T-helper 9 cell (primary cell): ENCODE measurements at regions not wholly inside any gene's neighbourhood (a gene's known extent, or its start where the extent isn't known, plus 50 kb on each side); places are given as distances from the start of the nearest gene placed in this dataset.

ENCODE experiments used
- DNase-seq: peaks from one replicate; pipeline ENCODE4 v3.0.0-alpha.2; 2020

DNA sequence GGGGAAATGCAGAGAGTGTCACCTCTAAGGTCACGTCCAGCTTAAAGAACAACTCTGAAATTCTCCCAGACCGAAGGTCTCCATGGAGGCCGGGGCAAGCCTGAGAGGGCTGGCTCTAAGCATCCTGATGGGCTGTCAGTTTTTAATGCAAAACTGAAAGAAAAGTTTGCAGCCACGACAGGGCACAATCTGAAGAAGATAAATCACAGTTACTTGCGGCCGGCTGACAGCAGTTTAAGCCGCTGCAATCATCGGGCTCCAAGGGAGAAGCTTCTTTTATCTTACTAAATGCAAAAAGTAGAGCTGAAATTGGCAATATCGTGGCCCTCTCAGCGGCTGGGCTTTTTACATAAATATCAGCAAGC, 168.8 kb downstream of the CYLD start:
- no peak for DNase-seq

DNA sequence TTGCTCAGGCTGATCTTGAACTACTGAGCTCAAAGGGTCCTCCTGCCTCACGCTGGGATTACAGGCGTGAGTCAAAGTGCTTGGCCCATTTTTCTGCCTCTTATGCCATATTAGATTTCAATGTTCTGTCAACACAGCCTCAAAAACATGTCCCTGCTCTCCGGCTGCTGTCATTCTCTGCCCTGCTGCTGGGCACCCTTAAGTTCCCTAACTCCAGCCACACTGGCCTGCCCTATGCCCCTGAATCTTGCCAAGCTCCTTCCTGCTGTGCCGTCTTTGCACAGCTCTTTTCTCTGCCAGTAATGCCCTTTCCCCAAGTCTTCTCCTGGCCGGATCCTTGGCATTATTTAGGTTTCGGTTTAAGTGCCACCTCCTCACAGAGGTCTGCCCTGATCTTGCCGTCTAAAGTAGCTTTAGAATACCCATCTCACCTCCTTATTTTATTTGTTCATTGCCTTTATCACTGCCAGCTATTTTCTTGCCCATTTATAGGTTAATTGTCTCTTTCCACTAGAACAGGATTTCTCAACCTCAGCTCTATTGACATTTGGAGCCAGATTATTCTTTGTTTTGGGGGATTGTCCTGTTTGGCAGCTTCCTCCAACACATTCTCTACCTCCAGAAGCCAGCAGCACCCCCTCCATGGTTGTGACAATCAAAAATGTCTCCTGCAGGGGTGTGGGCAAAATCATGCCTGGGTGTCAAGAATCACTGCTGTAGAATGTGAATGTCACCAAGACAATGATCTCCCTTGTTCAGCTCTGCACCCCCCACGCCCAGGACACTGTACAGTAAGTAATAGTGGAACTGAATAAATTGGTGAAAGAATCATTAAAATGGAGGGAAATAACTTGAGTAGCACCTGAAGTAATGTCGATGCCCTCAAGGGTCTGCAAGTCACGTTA, 168.2 kb downstream of the CYLD start:
- no peak for DNase-seq

DNA sequence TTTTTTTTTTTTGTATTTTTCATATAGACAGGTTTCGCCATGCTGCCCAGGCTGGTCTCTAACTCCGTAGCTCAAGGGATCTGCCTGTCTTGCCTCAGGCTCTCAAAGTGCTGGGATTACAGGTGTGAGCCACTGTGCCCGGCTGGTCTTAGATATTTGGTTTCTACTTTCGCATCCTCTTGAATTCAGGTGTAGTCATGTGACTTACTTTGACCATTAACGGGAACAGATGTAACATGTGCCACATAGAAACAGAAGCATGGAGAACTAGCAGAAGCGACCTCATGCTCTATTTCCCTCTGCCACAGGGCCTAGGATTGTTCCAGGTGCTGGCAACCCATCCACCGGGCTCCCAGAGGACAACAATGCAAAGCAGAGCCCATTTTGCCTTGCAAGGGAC, 166.6 kb downstream of the CYLD start:
- no peak for DNase-seq

DNA sequence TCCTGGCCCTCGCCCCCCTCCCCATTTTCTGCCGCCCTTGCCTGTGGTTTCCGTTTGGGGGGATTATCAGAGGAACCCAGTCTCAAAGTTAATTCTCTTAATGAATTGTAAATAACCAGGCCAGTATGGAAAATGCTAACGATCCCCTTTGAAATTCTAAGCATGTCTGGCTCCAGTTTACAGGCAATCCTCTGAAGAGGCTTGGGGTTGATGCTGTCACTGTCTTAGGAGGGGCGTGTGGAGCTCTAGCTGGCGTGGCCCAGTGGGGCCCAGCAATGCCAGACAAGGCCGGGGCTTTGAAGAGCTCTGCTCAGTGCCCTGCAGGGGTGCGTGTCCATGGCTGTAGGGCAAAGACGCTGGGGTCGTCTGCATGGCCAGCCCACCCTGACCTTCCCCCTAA, 164.6 kb downstream of the CYLD start:
- DNase-seq, result no peak

DNA sequence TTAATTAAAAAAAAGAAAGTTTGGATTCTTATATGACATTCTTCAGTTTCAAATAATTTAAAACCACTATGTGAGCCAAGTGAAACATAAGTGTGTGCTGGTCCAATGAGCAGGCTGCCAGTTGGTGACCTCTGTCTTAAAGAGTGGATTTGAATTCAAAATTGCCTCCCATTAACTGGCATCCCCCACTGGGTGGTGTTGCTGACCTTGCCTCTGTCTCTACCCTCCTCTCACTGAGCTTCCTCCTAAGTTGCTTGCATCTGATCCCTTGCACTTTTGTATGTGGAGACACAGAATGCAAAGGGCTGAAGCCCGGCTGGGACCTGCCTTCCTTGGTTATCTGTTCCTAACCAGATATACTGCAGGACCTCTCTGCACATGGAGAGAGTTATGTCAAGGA, 160.6 kb downstream of the CYLD start:
- no peak for DNase-seq

DNA sequence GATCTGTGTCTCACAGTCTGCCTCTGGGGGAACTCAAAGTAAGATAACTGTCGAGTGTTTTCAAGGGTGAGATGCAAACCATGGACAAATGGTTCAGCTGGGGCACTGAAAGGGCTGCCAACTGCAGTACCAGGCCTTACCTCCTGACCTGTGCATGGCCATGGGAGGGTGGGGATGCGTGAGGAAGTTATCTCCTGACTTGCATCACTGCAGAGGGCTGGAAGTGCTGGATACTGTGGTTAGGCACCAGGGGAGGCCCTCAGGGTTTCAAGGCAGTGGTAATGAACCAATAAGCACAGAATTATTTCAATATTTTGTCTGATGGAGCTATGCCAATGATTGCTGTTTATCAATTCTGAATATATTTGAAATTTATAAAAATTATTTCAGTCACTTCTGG, 159.2 kb downstream of the CYLD start:
- no peak for DNase-seq

DNA sequence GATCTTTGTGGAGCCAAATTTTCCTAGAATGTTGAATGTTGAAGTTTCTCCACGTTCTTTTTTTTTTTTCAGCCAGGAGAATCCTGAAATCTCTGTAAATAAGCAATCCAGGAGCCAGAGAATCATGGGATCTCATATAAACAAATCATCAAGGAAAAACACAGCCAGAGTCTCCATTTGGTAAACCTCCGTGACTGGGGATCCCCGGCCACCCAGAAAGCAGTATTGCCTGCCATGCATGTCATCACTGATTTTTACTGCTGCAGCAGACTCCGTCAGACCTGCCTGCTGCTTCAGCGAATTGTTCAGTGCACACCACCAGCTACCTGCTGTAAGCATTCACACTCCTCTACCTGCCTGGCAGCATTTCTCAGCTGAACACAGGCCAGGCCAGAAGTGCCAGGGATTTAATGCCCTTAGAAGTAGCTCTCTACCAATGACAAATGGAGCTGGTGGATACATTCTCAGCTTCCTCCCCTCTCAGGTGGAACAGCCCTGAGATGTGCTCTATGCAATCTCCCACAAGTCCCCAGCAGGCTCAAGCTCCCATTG, 158.6 kb downstream of the CYLD start:
- DNase-seq, result no peak

DNA sequence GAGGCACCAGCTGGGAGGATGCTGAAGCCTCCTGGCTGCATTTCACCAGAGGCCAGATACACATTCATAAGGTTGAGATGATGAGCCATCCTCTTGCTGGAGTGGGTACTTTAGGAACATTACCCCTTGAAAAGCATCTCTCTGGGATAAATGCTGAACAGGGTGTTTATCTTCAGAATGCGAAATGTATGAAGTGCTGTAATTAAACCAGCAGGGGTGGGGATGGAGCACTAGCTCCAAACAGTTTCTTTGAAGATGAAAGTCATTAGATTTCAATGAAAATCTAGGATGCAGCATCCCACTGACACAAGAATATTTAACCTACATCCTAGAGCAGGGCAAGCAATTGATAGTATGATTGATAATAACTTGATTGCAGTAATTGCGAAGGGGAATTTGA, 158.1 kb downstream of the CYLD start:
- no peak for DNase-seq

DNA sequence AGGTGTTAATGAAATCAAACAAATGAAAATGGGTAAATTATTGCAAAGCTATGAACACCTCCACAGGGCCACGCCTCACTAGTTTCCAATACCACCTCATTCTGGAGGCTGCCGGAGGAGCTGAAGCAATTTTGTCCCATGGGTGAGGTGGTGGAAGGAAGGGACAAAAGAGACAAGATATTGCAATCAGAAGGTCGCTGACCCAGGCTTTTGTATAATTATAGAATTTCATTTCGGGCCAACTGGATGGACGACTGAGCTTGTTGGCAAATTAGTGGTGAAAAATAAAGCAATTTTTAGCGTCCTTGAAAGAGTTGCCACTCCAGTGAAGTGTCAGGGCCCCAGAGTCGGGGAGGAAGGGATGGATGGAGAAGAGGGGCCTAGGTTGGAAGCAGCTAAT, 147.9 kb downstream of the CYLD start:
- no peak for DNase-seq

DNA sequence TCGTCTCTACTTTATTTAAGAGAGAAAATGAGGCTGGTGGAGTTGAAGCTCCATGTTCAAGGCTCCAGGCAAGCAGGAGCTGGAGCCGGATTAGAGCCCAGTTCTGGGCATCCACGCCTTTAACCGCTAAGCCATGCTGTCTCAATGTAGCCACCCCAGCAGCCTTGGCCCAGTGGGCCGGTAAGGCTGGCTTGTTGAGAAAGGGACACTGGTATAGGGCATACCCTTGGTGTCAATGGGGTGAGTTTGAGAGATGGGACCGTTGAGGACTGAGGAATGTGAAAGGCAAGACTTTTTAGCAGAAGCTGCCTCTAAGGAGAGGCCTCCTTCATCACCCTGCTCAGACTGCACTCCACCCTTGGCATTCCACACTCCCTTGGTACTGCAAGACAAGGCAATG, 147.4 kb downstream of the CYLD start:
- DNase-seq, result no peak

DNA sequence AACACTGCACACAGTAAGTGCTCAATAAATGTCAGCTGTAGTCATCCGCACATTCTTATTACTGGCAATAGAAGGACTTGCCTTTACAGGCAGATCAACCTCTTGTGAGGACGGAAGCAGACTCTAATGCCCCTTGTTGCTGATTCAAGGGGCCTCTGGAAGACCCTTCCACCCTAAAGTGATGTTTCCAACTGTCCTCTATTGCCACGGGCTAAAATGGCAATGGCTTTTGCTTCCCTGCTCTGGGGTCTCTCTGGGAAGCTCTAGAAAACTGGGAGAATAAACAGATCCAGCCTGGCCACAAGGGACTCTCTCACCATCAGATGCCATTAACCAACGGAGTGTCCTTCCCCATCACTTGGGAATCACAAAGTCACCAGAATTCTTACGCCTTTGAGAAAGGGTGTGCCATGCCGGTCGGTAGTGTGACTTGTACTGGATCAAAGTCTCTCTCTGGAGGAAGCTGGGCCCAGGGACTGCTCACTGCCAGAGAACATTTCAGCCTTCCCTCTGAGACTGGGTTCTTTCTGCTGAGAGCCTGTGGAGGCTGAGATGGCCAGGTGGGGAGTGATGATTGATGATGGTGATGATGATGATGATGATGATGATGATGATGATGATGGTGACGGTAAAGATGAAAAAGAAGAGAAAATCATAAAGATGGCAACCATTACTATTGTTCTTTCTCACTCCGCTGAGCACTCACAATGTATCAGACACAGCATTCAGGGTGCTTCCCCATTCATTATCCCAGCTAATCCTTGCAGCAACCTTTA, 146.8 kb downstream of the CYLD start:
- DNase-seq, result no peak

DNA sequence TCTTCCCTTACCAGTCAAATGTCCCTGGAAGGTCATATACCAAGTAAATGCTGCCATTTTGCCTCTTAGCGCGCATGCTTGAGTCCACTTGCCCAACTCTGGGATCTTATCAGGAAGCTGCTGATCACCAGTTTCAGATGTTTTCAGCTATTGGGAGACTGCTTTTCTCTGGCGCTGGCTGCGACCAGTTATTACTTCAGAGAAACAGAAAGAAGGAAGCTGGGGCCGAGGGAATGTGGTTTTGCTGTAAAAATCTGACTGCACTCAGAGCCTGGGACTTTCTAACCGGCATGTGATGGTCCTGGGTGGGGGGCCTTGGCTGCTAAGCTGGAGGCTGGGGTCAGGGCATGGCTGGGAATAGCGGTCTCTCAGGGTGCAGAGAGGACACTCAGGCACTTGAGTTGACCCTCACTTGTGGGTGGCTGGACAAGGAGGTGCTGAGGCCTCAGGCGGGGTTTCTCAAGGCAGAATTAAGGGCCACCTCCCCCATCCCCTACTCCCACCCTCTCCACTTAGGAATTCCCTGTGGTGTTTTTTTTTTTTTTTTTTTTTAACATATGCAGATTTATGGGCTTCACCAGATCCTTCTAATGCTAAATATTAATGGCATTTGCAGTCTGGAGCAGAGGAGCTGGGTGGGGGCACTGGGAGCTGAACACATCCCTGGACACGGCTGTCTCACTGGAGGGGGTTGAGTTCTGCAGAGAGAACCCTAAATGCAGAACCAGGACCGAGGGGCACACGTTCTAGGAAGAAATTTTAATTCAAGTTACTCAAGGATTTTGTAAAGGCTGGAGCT, 145.8 kb downstream of the CYLD start:
- no peak for DNase-seq

DNA sequence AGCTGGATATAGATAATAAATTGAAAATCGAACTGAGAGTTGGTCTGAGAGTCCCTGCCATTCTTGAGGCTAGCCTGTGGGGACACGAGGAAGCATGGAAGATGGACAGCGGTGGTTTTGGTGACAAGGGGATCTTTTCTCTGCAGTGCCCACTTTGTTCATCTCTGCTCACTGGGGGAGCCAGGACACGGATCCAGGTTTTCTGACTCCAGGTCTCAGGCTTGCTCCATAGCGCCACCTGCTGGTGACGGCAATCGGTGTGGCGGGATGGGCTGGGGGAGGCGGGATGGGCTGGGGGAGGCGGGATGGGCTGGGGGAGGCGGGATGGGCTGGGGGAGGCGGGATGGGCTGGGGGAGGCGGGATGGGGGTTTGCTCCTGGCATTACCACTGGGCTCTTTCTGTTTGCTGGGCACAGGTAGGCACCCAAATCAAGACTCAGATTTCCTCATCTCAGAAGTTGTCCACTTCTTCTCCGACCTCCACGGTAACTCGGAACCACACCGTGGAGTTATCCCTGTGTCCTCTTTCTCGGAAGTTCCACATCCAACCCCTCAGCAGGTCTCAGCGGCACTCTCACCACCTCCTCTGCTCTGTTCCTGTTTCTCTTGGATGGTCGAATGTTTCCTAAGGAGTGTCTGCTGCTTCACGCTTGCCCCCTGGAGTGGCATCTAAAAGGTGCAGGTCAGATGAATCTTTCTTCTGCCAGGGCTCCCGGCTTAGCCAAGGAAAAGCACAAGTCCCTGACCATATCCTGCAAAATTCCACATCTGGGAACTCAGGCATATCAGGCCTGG, 142.4 kb downstream of the CYLD start:
- peak; percentile 28 for DNase-seq

DNA sequence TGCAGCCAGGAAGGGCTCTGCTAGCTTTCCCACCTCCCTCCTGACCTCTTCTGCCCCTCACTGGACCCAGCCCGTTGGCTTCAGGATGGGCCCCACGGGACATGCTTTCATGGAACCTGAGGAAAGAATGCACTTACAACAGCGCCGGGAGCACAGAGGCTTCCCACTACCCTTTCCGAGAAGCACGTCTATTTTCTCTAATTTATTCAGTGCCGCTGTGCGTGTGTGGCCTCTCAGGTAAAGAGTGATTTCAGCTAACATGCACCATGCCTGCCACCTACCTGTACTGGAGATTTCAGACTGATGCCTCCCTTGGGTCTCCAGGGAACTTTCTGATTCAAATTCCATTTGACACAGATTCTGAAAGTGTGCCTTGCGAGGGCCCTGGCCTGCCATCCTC, 140.1 kb downstream of the CYLD start:
- DNase-seq, result no peak

DNA sequence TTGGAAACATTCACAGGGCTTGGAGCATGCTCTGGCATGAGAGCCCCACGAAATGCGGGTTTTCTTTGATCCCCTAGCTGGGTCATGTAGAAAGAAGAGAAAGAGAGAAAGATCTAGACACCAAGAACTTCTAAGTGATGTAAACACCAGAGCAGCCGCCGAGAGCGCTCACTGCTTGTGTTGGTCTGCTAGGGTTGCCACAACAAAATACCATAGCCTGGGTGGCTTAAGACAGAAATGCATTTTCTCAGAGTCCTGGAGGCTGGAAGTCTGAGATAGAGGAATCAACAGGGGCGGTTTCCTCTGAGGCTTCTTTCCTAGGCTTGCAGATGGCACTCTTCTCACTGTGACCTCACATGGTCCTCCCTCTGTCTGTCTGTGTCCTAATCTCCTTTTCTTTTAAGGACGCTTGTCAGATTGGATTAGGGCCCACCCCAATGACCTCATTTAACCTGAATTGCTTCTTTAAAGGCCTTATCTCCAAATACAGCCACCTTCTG, 139.5 kb downstream of the CYLD start:
- DNase-seq, result no peak

DNA sequence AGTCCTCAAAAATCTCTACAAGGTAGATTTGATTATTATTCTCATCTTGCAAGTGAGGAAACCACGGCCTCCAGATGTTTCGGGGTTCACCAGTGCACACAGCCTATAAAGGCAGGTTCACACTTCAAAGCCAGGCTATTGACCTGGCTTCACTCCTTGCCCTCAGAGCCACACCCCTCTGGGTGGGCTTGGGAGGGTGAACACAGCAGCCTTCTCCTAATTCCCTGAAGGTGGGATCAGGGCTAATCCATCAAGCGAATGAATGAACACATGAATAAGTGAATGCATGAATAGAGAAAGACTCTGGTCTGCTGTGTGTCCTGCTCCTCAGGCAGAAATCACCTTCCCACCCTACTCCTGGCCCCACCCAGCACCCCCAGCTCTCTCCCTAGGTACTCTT, 139.0 kb downstream of the CYLD start:
- DNase-seq, result no peak

DNA sequence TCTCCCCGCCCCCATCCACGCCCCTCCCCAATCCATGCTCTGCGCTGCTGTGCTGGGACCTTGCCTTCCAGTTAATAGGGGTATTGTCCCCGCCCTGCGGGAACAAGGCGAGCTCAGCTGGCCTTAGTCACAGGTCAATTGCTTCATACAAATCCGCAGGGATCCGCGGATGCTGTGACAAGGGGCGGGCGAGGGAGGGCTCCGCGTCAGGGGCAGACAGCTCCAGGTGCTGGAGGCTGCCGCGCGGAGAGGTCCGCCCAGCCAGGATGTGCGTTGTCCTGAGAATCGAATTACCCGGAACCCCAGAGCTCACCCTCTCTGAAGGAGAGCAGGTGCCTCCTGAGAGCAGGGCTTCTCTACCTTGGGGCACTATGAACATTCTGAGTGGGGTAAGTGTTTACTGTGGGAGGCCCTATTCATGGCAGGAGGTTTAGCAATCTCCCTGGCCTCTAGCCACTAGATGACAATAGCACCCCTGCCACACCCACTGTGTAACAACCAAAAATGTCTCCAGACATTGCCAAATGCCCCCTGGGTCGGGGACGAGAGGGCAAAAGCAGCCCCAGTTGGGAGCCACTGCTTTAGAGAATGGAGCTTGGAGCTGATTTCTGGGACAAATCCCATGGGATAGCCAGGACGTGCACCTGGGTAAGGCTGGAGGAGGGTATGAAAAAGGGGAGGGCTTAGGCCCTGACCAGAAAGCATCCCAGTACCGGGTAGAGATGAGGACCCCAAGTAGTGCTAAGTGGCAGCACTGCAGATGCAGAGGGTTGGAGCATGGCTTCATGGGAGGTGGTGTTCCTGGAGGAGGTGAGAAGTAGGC, 138.2 kb downstream of the CYLD start:
- no peak for DNase-seq

DNA sequence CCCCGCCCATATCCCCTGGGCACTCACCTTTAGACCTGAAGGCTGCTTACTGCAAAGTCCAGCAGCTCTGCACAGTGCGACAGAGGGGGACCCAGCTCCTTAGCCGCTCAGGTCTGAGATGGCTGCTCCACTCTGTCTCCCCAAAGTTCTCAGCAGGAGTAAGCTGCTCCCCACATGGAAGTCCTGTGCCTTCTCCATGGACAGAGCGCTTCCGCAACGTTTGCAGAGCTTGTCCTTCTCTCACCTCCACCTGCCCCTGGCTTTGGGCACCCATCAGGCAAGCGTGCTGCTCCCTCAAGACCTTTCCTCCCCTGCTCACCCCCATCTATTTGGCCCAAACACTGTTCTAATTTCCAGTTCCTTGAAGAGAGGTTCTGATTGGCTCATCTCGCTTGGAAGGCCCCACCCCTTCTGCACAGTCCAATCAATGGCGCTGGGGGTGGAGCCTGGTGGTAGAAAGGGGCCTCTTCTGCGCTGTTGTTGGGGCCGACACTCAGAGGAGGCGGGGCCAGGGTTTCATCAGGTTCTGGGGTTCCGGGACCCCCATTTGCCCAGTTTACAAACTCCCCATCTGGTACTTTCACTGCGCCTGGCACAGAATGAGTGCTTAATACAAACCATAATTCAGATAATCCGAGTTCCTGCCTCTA, 137.2 kb downstream of the CYLD start:
- DNase-seq, result no peak

DNA sequence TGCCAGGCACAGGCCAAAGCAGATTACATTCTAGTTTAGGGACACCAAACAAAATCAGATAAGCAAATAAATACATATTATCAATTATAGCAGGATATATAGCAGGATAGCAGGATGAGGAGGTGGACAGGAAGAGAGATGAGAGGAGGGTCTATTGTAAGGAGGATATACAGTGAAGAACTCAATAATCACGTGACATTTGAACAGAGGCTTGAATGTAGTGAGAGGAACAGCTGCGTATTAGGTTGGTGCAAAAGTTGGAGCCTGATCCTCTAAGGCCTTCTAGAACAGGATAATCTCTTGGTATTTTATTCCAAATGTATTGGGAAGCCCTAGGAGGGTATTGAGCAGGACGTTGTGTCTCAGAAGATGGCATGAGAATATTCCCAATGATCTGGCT, 136.7 kb downstream of the CYLD start:
- DNase-seq, result no peak

DNA sequence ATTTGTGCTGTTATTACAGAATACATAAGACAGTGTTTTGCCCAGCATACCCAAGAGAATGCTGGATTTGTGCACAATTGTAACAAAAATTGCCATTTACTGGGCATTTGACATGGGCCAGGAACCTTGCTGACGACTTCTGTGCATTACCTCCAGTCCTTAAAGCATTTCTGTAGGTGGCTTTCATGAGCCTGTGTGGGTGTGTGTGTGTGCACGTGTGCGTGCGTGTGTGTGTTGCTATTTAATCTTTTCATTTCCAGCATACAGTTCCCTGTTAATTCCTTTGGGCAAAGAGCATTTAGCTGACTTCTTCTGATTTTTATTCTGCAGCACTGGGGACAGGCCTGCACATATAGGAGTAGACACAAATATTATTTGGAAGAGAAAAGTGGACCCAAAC, 134.4 kb downstream of the CYLD start:
- DNase-seq, result no peak

DNA sequence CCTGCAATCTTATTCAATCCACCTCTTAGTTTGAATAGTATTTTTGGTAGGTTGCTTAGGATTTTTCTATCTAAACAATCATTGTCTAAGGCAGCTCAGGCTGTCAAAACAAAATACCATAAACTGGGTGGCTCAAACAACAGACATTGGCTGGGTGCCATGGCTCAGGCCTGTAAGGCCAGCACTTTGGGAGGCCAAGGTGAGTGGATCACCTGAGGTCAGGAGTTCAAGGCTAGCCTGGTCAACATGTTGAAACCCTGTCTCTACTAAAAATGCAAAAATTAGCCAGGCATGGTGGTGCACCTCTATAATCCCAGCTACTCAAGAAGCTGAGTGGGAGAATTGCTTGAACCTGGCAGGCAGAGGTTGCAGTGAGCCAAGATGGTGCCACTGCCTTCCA, 126.7 kb downstream of the CYLD start:
- DNase-seq, result no peak
